ENCODE measurements at regions not wholly inside any gene's neighbourhood (a gene's known extent, or its start where the extent isn't known, plus 50 kb on each side); places are given as distances from the start of the nearest gene placed in this dataset.

DNA sequence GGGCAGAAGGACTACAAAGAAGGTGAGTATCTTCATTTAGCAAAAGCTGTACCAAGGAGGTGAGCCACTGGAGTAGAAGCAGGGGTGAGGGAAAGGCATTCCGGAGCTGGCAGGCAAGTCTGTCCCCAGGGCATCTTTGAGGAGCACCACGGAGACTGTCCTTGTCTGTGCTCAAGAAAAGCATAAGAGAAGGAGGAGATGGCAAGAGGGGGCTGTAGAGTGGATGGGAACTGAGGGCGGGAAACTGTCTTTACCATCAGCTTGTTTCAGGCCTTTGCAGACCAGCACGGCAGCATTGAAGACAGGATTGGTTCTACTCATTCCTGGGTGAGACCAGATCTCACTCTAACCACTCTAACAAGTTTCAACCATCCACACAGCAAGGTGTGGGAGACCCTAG, 355.8 kb downstream of the AJAP1 start:
- TF ChIP-seq SUZ12 (IDR thresholded peaks at IDR 0.05) = no peak
- ChIA-PET CTCF (no interaction called here), POLR2A (no interaction called here)

DNA sequence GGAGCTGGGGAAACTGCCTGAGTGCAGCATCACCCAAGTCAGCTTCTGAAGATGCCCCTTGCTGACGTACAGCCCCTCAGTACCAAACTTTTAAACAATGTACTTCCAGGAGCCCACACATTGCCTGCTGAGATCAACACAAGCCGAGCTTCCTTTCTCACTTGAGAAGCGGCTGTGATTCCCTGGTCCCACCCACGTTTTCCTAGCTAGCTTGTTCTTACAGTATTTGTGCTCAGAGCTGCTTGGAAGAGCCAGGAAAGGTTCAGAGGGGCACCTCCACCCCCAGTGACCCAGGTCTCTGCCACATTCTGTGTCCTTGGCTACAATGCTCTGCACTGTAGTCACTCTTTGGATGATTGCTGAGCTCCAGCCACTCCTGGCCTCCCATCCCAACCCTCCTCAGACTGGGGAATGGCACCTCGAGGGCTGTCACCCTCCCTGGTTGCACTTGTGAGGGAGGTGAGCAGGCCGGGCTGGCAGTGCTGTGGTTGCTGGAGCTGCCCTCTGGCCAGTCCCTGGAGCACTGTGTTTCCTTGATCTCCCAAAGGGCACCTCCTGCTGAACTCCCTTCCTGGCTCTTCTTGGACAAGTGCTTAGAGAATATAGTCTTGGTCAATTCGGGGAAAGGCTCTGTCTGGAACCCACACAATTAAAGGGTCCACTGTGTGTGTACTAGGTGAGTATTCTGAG, 355.1 kb downstream of the AJAP1 start:
- TF ChIP-seq HDGF (IDR thresholded peaks at IDR 0.05; ENCODE audit: borderline replicate concordance) (no peak), ZNF384 (IDR thresholded peaks at IDR 0.05) (no peak), SP1 (IDR thresholded peaks at IDR 0.05) (no peak), CTBP1 (IDR thresholded peaks at IDR 0.05; ENCODE audit: borderline replicate concordance) (no peak), L3MBTL2 (conservative IDR thresholded peaks at IDR 0.05) (no peak), LEF1 (IDR thresholded peaks at IDR 0.05; ENCODE audit: borderline replicate concordance) (no peak), TARDBP (IDR thresholded peaks at IDR 0.05) (no peak), FOXM1 (IDR thresholded peaks at IDR 0.05; ENCODE audit: borderline replicate concordance) (no peak), ELF4 (IDR thresholded peaks at IDR 0.05) (no peak), ARNT (IDR thresholded peaks at IDR 0.05) (no peak), SUZ12 (IDR thresholded peaks at IDR 0.05) (no peak), FOXK2 (IDR thresholded peaks at IDR 0.05) (no peak), BHLHE40 (IDR thresholded peaks at IDR 0.05; ENCODE audit: borderline replicate concordance) (no peak)
- TF ChIP-seq, protein P1, sequence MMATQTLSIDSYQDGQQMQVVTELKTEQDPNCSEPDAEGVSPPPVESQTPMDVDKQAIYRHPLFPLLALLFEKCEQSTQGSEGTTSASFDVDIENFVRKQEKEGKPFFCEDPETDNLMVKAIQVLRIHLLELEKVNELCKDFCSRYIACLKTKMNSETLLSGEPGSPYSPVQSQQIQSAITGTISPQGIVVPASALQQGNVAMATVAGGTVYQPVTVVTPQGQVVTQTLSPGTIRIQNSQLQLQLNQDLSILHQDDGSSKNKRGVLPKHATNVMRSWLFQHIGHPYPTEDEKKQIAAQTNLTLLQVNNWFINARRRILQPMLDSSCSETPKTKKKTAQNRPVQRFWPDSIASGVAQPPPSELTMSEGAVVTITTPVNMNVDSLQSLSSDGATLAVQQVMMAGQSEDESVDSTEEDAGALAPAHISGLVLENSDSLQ (IDR thresholded peaks at IDR 0.05) = no peak
- CTCF ChIA-PET = no interaction called here
- POLR2A ChIA-PET = no interaction called here
- DNase-seq (ENCODE audit: extremely low spot score) = no peak

More for the DNA sequence above, 355.8 kb downstream of the AJAP1 start:
- DNase-seq (ENCODE audit: extremely low spot score) = no peak

DNA sequence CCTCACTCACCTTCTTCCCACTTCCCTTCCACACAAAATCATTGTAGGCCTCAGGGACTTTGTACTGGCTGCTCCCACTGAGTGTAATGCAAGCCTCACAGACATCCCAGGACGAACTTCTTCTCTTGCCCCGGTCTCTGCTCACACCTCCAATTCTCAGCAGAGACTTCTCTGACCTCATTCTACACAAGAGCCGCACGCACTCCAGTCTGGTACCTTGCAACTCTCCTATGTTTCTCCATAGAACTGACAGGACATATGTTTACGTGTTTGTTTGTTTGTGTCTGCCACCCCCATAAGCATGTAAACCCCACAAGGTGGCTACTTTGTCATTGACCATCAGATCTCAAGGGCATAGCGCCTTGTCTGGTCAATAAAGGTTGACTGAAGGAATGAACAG, 350.8 kb downstream of the AJAP1 start:
- no peak for TF ChIP-seq ARNT (IDR thresholded peaks at IDR 0.05)
- no peak for TF ChIP-seq LEF1 (IDR thresholded peaks at IDR 0.05; ENCODE audit: borderline replicate concordance)
- no peak for TF ChIP-seq HDGF (IDR thresholded peaks at IDR 0.05; ENCODE audit: borderline replicate concordance)
- TF ChIP-seq NFRKB (IDR thresholded peaks at IDR 0.05) = no peak
- no peak for TF ChIP-seq L3MBTL2 (conservative IDR thresholded peaks at IDR 0.05)
- TF ChIP-seq FOXK2 (IDR thresholded peaks at IDR 0.05) = no peak
- TF ChIP-seq ZNF384 (IDR thresholded peaks at IDR 0.05) = no peak
- no peak for TF ChIP-seq SUZ12 (IDR thresholded peaks at IDR 0.05)
- no peak for DNase-seq (ENCODE audit: extremely low spot score)
- POLR2A ChIA-PET = no interaction called here
- CTCF ChIA-PET = no interaction called here

DNA sequence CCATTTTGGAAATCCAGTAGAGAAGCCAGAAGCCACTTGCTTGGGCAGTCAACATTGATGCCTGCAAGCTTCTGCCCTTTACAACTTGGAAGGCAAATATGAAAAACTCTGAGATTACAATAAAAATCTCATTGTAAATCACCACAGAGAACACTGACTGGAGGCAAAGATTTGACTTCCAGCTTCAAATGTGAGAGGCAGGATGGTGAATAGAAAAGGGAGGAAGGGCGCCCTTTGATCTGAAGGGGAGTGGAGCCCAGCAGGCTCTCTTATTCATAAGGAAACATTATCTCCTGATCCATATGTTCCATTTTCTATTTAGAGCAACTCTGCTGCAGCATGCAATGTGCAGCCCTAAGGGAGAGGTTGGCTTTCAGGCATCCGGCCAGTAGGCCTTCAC, 348.3 kb downstream of the AJAP1 start:
- TF ChIP-seq ZNF384 (IDR thresholded peaks at IDR 0.05) (no peak), TARDBP (IDR thresholded peaks at IDR 0.05) (no peak), SUZ12 (IDR thresholded peaks at IDR 0.05) (no peak), HDGF (IDR thresholded peaks at IDR 0.05; ENCODE audit: borderline replicate concordance) (no peak), ELF4 (IDR thresholded peaks at IDR 0.05) (no peak)
- ChIA-PET CTCF (no interaction called here), POLR2A (no interaction called here)
- DNase-seq (ENCODE audit: extremely low spot score) = no peak

DNA sequence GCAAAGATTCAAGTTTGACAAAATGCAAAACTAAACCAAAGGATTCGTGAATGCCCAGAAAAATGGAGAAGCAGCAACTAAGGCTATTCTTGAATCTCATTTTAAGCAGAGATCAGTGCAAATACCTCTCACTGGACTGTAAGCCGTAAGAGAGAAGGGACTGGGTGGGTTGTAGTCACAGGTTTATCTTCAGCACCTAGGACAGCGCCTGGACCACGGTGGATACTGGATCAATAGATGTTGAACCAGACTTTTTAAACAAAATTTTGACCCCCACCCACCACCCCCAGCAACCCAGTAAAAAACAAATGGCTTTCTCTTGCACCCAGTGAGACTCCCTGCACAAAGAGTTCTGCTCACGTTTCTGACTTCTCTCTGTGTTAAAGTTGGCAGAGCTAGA, 347.1 kb downstream of the AJAP1 start:
- ChIA-PET CTCF (no interaction called here), POLR2A (no interaction called here)
- TF ChIP-seq FOXA1 (IDR thresholded peaks at IDR 0.05) (no peak), L3MBTL2 (conservative IDR thresholded peaks at IDR 0.05) (no peak), SUZ12 (IDR thresholded peaks at IDR 0.05) (no peak), HDGF (IDR thresholded peaks at IDR 0.05; ENCODE audit: borderline replicate concordance) (no peak), FOXM1 (IDR thresholded peaks at IDR 0.05; ENCODE audit: borderline replicate concordance) (no peak), ELF4 (IDR thresholded peaks at IDR 0.05) (no peak), SP1 (IDR thresholded peaks at IDR 0.05) (no peak), BHLHE40 (IDR thresholded peaks at IDR 0.05; ENCODE audit: borderline replicate concordance) (no peak), NFRKB (IDR thresholded peaks at IDR 0.05) (no peak), LEF1 (IDR thresholded peaks at IDR 0.05; ENCODE audit: borderline replicate concordance) (no peak), FOXK2 (IDR thresholded peaks at IDR 0.05) (no peak), CTBP1 (IDR thresholded peaks at IDR 0.05; ENCODE audit: borderline replicate concordance) (no peak)
- TF ChIP-seq, protein P1 (IDR thresholded peaks at IDR 0.05) = no peak
- DNase-seq (ENCODE audit: extremely low spot score) = no peak

DNA sequence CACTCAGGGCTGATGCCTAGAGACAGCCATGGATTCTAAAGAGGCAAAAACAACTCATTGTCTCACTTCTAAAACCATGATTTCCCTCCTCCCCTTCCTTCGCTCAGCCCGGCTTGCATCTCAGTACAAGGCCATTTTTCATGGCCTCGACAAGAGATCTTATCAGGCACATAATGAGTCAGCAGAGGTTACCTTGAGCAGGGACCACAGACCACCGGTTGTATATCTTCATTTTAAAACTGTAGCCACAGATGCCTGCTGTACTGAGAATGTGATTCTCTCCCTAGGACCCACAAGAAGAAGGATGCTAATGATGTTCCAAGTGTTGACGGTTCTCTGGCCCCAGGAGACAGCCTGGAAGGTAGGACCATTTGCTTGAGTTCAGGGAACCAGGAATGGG, 331.9 kb downstream of the AJAP1 start:
- POLR2A ChIA-PET = no interaction called here
- no peak for DNase-seq (ENCODE audit: extremely low spot score)
- no peak for TF ChIP-seq FOXA1 (IDR thresholded peaks at IDR 0.05)
- TF ChIP-seq, protein P1 (IDR thresholded peaks at IDR 0.05) = no peak
- no peak for TF ChIP-seq SUZ12 (IDR thresholded peaks at IDR 0.05)
- no peak for TF ChIP-seq L3MBTL2 (conservative IDR thresholded peaks at IDR 0.05)
- TF ChIP-seq ARNT (IDR thresholded peaks at IDR 0.05) = no peak
- no peak for TF ChIP-seq LEF1 (IDR thresholded peaks at IDR 0.05; ENCODE audit: borderline replicate concordance)
- no peak for TF ChIP-seq FOXK2 (IDR thresholded peaks at IDR 0.05)
- no peak for TF ChIP-seq HDGF (IDR thresholded peaks at IDR 0.05; ENCODE audit: borderline replicate concordance)
- TF ChIP-seq NFRKB (IDR thresholded peaks at IDR 0.05) = no peak
- no peak for TF ChIP-seq ZNF384 (IDR thresholded peaks at IDR 0.05)
- no peak for TF ChIP-seq TARDBP (IDR thresholded peaks at IDR 0.05)
- TF ChIP-seq SP1 (IDR thresholded peaks at IDR 0.05) = no peak
- TF ChIP-seq FOXM1 (IDR thresholded peaks at IDR 0.05; ENCODE audit: borderline replicate concordance) = no peak
- TF ChIP-seq CTBP1 (IDR thresholded peaks at IDR 0.05; ENCODE audit: borderline replicate concordance) = no peak
- CTCF ChIA-PET = no interaction called here

DNA sequence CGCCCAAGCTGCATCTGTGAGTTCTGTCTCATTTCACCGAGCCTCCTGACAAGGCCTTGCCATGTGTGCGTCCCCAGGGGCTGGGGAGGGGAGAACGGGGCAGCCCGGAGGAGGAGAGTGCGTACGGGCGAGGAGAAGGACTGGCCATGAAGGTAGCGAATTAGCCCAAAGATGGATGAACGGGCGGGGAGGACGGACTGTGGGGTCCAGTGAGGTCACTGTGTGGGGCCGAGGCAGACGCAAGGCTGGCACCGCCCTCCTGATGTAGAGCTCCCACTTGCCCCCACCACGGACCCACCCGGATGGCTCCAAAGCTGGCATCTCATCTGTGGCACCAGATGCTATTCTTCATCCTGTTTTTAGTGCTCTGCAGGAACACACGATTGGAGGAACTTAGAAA, 330.4 kb downstream of the AJAP1 start:
- POLR2A ChIA-PET = no interaction called here
- TF ChIP-seq FOXA1 (IDR thresholded peaks at IDR 0.05) (no peak), TARDBP (IDR thresholded peaks at IDR 0.05) (no peak), ARNT (IDR thresholded peaks at IDR 0.05) (no peak), FOXK2 (IDR thresholded peaks at IDR 0.05) (no peak), SP1 (IDR thresholded peaks at IDR 0.05) (no peak), L3MBTL2 (conservative IDR thresholded peaks at IDR 0.05) (no peak), ELF4 (IDR thresholded peaks at IDR 0.05) (no peak)
- TF ChIP-seq, protein P1 (IDR thresholded peaks at IDR 0.05) = no peak
- CTCF ChIA-PET = no interaction called here
- DNase-seq (ENCODE audit: extremely low spot score) = no peak

Data from HEK293T (cell line).